ENCODE measurements at regions not wholly inside any gene's neighbourhood (a gene's known extent, or its start where the extent isn't known, plus 50 kb on each side); places are given as distances from the start of the nearest gene placed in this dataset.

DNA sequence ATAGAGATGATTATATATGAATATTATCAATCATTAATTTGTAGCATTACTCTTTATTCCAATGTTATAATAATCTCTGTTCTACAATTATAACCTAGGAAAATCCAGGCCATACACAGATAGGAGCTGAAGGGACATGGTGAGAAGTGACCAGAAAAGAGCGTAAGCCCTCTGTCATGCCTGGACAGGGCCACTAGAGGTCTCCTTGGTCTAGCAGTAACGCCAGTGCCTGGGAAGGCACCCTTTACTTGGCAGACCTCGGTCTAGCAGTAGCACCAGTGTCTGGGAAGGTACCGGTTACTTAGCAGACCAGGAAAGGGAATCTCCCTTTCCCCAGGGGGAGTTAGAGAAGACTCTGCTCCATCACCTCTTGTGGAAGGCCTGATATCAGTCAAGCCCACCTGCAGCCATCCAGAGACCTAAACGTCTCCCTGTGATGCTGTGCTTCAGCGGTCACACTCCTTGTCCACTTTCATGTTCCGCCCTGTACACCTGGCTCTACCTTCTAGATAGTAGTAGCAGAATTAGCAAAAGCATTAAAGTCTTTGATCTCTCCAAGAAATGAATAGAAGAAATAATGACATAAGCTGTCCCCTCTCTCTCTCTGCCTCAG is 447.5 kb upstream of the FSIP2 start:
- TF ChIP-seq, protein P1, sequence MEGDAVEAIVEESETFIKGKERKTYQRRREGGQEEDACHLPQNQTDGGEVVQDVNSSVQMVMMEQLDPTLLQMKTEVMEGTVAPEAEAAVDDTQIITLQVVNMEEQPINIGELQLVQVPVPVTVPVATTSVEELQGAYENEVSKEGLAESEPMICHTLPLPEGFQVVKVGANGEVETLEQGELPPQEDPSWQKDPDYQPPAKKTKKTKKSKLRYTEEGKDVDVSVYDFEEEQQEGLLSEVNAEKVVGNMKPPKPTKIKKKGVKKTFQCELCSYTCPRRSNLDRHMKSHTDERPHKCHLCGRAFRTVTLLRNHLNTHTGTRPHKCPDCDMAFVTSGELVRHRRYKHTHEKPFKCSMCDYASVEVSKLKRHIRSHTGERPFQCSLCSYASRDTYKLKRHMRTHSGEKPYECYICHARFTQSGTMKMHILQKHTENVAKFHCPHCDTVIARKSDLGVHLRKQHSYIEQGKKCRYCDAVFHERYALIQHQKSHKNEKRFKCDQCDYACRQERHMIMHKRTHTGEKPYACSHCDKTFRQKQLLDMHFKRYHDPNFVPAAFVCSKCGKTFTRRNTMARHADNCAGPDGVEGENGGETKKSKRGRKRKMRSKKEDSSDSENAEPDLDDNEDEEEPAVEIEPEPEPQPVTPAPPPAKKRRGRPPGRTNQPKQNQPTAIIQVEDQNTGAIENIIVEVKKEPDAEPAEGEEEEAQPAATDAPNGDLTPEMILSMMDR (IDR thresholded peaks at IDR 0.05): peak in 2 of 3 donors; percentile 22 to 55
- no peak for TF ChIP-seq POLR2A (IDR thresholded peaks at IDR 0.05)
